ENCODE measurements at regions not wholly inside any gene's neighbourhood (a gene's known extent, or its start where the extent isn't known, plus 50 kb on each side); places are given as distances from the start of the nearest gene placed in this dataset.

GRCh38 chr6:120290964-120291363 is 941.4 kb upstream of the MAN1A1 start:
- DNase-seq (ENCODE audit: low read depth, low spot score) = no peak
- no peak overlapping the region for H3K27ac ChIP-seq (ENCODE audit: low read depth, low read length)
- H3K4me3 ChIP-seq (ENCODE audit: low read depth, low read length) = no peak overlapping the region
- H3K27me3 ChIP-seq (ENCODE audit: control insufficient read depth, insufficient read depth, low read length) = no peaks in the 10 kb centered on the region
- TF ChIP-seq CTCF (IDR thresholded peaks at IDR 0.05; ENCODE audit: low read depth, low read length) = no peak
- CTCF ChIA-PET = no interaction called here
- H3K9me3 ChIP-seq (ENCODE audit: control insufficient read depth, insufficient read depth, low read length) = no peaks in the 10 kb centered on the region
- POLR2A ChIA-PET = no interaction called here

- no peak overlapping the region for H3K27ac ChIP-seq (ENCODE audit: low read depth, low read length)
- ChIA-PET CTCF (no interaction called here), POLR2A (no interaction called here)
- TF ChIP-seq CTCF (IDR thresholded peaks at IDR 0.05; ENCODE audit: low read depth, low read length) = no peak
- H3K27me3 ChIP-seq (ENCODE audit: control insufficient read depth, insufficient read depth, low read length) = no peaks in the 10 kb centered on the region
- no peak overlapping the region for H3K4me3 ChIP-seq (ENCODE audit: low read depth, low read length)
- H3K9me3 ChIP-seq (ENCODE audit: control insufficient read depth, insufficient read depth, low read length) = no peaks in the 10 kb centered on the region
- DNase-seq (ENCODE audit: low read depth, low spot score) = no peak
These were observed 932.4 kb upstream of the MAN1A1 start for GRCh38 chr6:120282005-120282404.

GRCh38 chr6:120279466-120280167 is 930.1 kb upstream of the MAN1A1 start:
- Histone ChIP-seq H3K27ac (ENCODE audit: low read depth, low read length) (no peak overlapping the region), H3K9me3 (ENCODE audit: control insufficient read depth, insufficient read depth, low read length) (no peaks in the 10 kb centered on the region), H3K4me3 (ENCODE audit: low read depth, low read length) (no peak overlapping the region), H3K27me3 (ENCODE audit: control insufficient read depth, insufficient read depth, low read length) (no peaks in the 10 kb centered on the region)
- ChIA-PET CTCF (interaction anchor here (0.6 kb wide), 1 partner anchor 430 kb away, joined by 3 read pairs; no protein-coding TSS in a partner anchor), POLR2A (no interaction called here)
- no peak for TF ChIP-seq CTCF (IDR thresholded peaks at IDR 0.05; ENCODE audit: low read depth, low read length)
- DNase-seq (ENCODE audit: low read depth, low spot score) = no peak

- H3K27me3 ChIP-seq (ENCODE audit: control insufficient read depth, insufficient read depth, low read length) = no peaks in the 10 kb centered on the region
- ChIA-PET CTCF (interaction anchor here (0.6 kb wide), 1 partner anchor 431 kb away, joined by 3 read pairs; no protein-coding TSS in a partner anchor), POLR2A (no interaction called here)
- no peak for DNase-seq (ENCODE audit: low read depth, low spot score)
- no peak overlapping the region for H3K4me3 ChIP-seq (ENCODE audit: low read depth, low read length)
- no peaks in the 10 kb centered on the region for H3K9me3 ChIP-seq (ENCODE audit: control insufficient read depth, insufficient read depth, low read length)
- no peak overlapping the region for H3K27ac ChIP-seq (ENCODE audit: low read depth, low read length)
- TF ChIP-seq CTCF (IDR thresholded peaks at IDR 0.05; ENCODE audit: low read depth, low read length) = no peak
These were observed 929.3 kb upstream of the MAN1A1 start for GRCh38 chr6:120278689-120279396.

GRCh38 chr6:120274547-120274946 is 925.0 kb upstream of the MAN1A1 start:
- POLR2A ChIA-PET = no interaction called here
- Histone ChIP-seq H3K4me3 (ENCODE audit: low read depth, low read length) (no peak overlapping the region), H3K27me3 (ENCODE audit: control insufficient read depth, insufficient read depth, low read length) (no peaks in the 10 kb centered on the region), H3K27ac (ENCODE audit: low read depth, low read length) (no peak overlapping the region), H3K9me3 (ENCODE audit: control insufficient read depth, insufficient read depth, low read length) (peaks cover 4% of the 10 kb centered on the region; the same call in 1 of the 2 replicates)
- CTCF ChIA-PET = no interaction called here
- no peak for DNase-seq (ENCODE audit: low read depth, low spot score)
- no peak for TF ChIP-seq CTCF (IDR thresholded peaks at IDR 0.05; ENCODE audit: low read depth, low read length)

Measured in AG04450 (cell line).